ENCODE measurements at regions not wholly inside any gene's neighbourhood (a gene's known extent, or its start where the extent isn't known, plus 50 kb on each side); places are given as distances from the start of the nearest gene placed in this dataset.

DNA sequence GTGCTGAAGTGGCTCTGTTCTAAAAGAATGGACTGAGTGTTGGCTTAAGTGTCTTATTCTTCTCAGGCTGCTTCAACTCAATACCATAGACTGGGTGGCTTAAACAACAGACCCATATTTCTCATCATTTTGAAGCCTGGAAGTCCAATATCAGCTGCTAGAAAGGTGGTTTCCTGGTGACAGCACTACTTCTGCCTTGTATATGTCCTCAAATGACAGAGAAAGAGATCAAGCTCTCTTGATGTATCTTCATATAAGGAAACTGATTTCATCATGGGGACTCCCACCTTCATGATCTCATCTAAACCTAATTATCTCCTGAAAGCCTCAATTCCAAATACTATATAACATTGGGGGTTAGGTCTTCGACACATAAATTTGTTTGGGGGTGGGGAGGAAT is 449.7 kb upstream of the DSEL start:
- no peak overlapping the region for H3K4me3 Mint-ChIP-seq (ENCODE audit: unreplicated experiment)
- no peak overlapping the region for H3K27ac Mint-ChIP-seq (ENCODE audit: unreplicated experiment)
- H3K36me3 Mint-ChIP-seq (ENCODE audit: low read depth): no peaks in the 10 kb centered on the region
- H3K27me3 Mint-ChIP-seq (ENCODE audit: low read depth): no peaks in the 10 kb centered on the region
- no peaks in the 10 kb centered on the region for H3K9me3 Mint-ChIP-seq (ENCODE audit: low read depth)
- no peak for DNase-seq (ENCODE audit: low spot score)
- TF ChIP-seq, protein P1, sequence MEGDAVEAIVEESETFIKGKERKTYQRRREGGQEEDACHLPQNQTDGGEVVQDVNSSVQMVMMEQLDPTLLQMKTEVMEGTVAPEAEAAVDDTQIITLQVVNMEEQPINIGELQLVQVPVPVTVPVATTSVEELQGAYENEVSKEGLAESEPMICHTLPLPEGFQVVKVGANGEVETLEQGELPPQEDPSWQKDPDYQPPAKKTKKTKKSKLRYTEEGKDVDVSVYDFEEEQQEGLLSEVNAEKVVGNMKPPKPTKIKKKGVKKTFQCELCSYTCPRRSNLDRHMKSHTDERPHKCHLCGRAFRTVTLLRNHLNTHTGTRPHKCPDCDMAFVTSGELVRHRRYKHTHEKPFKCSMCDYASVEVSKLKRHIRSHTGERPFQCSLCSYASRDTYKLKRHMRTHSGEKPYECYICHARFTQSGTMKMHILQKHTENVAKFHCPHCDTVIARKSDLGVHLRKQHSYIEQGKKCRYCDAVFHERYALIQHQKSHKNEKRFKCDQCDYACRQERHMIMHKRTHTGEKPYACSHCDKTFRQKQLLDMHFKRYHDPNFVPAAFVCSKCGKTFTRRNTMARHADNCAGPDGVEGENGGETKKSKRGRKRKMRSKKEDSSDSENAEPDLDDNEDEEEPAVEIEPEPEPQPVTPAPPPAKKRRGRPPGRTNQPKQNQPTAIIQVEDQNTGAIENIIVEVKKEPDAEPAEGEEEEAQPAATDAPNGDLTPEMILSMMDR (IDR thresholded peaks at IDR 0.05): no peak
- no peaks in the 10 kb centered on the region for H3K4me1 Mint-ChIP-seq (ENCODE audit: low read depth)

DNA sequence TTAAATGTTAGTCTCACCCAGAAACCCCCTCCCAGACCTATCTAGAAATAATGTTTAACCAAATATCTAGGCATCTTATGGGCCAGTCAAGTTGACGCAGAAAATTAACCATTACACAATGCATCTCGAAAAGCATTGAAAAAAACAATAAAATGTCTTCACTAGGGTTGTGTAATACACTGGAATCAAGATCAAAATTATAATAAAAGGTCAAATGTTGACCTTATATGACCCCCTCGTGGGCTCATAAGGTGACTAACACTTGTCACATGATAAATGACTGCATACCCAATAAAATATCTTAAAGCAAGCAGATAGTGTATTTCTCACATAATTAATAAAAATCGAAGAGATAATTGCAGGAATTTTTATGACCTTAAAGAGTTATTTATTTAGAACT is 447.9 kb upstream of the DSEL start:
- H3K9me3 Mint-ChIP-seq (ENCODE audit: low read depth): no peaks in the 10 kb centered on the region
- no peaks in the 10 kb centered on the region for H3K27me3 Mint-ChIP-seq (ENCODE audit: low read depth)
- no peak overlapping the region for H3K4me3 Mint-ChIP-seq (ENCODE audit: unreplicated experiment)
- DNase-seq (ENCODE audit: low spot score): no peak
- H3K36me3 Mint-ChIP-seq (ENCODE audit: low read depth): no peaks in the 10 kb centered on the region
- H3K27ac Mint-ChIP-seq (ENCODE audit: unreplicated experiment): no peak overlapping the region
- no peaks in the 10 kb centered on the region for H3K4me1 Mint-ChIP-seq (ENCODE audit: low read depth)
- TF ChIP-seq, protein P1 (IDR thresholded peaks at IDR 0.05): no peak

DNA sequence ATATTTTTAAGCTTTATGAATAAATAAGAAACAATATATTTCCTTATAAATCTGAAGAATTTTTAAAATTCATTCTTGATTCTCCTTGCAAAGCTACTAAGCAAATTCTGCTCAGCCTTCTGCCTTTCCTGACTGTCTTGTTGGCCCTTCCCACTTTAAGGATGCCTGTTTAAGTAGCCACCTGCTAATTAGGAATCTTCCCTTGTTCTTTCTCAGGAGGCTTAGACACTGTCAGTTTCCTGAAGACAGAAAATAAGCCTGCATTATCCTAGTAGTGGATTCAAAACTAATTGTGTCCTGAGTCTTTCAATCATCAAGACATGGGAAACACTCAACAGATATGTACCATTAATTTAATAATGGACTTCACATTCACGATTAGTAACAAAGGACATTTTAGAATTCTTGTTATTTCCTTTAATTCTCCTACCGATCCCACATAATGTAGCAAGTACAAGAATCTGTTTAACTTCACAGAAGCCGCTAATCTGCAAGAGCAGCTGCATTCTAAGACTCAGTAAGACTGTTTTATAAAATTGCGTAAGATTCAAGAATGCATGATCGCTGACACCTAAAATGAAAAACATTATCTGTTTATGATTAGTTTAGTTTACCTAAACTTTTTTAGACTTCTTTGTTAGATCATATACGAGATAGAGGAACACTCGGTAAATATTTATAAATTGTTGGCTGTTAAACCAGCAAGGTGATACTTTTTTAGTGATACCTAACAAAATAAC is 445.4 kb upstream of the DSEL start:
- Mint-ChIP-seq H3K9me3 (ENCODE audit: low read depth) (no peaks in the 10 kb centered on the region), H3K4me3 (ENCODE audit: unreplicated experiment) (no peak overlapping the region), H3K27me3 (ENCODE audit: low read depth) (no peaks in the 10 kb centered on the region), H3K36me3 (ENCODE audit: low read depth) (no peaks in the 10 kb centered on the region), H3K4me1 (ENCODE audit: low read depth) (no peaks in the 10 kb centered on the region), H3K27ac (ENCODE audit: unreplicated experiment) (no peak overlapping the region)
- TF ChIP-seq, protein P1 (IDR thresholded peaks at IDR 0.05): no peak
- DNase-seq (ENCODE audit: low spot score): no peak

DNA sequence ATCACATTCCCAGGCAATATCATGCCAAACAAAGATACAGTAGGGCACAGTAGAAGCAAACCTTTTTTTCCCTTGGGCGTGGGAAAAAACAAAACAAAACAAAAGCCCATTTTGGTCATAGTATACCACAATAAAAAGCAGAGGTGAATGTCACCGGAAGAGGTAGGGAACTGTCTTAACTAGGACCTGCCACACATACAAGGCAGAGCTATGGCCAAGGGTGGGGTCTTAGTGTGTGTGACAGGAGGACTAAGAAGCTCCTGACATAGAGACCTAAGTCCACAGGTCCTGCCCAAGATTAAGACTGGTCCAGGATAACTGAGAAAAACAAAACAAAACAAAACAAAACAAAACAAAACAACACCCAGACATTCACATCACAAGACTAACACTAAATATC is 441.2 kb upstream of the DSEL start:
- Mint-ChIP-seq H3K27me3 (ENCODE audit: low read depth) (no peaks in the 10 kb centered on the region), H3K4me1 (ENCODE audit: low read depth) (no peaks in the 10 kb centered on the region), H3K27ac (ENCODE audit: unreplicated experiment) (no peak overlapping the region), H3K9me3 (ENCODE audit: low read depth) (no peaks in the 10 kb centered on the region), H3K4me3 (ENCODE audit: unreplicated experiment) (no peak overlapping the region), H3K36me3 (ENCODE audit: low read depth) (no peaks in the 10 kb centered on the region)
- DNase-seq (ENCODE audit: low spot score): no peak
- TF ChIP-seq, protein P1 (IDR thresholded peaks at IDR 0.05): no peak

DNA sequence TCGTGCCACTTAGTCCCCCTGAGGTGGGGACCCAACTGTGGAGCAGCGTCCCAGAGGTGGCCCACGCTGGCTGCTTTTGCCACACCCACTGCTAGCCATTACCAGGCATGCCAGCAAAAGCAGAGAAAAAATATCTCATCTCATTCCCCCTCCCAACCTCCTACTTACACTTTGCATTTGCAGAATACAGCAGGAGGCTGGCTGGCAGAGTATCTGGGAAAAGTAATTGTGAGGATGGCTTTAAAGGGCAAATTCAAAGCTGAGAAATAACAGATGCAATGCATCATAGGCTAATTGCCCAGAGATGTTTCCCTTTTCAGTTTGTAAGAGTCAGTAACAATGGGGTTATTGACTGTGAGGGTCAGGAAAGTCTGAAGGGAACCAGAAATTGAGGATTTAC is 438.1 kb upstream of the DSEL start:
- DNase-seq (ENCODE audit: low spot score): no peak
- no peak overlapping the region for H3K27ac Mint-ChIP-seq (ENCODE audit: unreplicated experiment)
- no peaks in the 10 kb centered on the region for H3K27me3 Mint-ChIP-seq (ENCODE audit: low read depth)
- no peak overlapping the region for H3K4me3 Mint-ChIP-seq (ENCODE audit: unreplicated experiment)
- H3K4me1 Mint-ChIP-seq (ENCODE audit: low read depth): no peaks in the 10 kb centered on the region
- TF ChIP-seq, protein P1 (IDR thresholded peaks at IDR 0.05): no peak
- no peaks in the 10 kb centered on the region for H3K36me3 Mint-ChIP-seq (ENCODE audit: low read depth)
- H3K9me3 Mint-ChIP-seq (ENCODE audit: low read depth): no peaks in the 10 kb centered on the region
